GM10266 (cell line): ENCODE measurements at regions not wholly inside any gene's neighbourhood (a gene's known extent, or its start where the extent isn't known, plus 50 kb on each side); places are given as distances from the start of the nearest gene placed in this dataset.

Source experiments
- DNase-seq: peaks from one replicate; pipeline ENCODE4 v3.0.0; 2012; ENCODE audit errors: extremely low spot score
- CTCF ChIP-seq: IDR thresholded peaks from 2 replicates; pipeline ENCODE4 v1.5.1; 2012; ENCODE audit warnings: mild to moderate bottlenecking, low read depth; ENCODE audit not compliant: control insufficient read depth, insufficient read depth; ENCODE audit errors: missing control alignments

DNA sequence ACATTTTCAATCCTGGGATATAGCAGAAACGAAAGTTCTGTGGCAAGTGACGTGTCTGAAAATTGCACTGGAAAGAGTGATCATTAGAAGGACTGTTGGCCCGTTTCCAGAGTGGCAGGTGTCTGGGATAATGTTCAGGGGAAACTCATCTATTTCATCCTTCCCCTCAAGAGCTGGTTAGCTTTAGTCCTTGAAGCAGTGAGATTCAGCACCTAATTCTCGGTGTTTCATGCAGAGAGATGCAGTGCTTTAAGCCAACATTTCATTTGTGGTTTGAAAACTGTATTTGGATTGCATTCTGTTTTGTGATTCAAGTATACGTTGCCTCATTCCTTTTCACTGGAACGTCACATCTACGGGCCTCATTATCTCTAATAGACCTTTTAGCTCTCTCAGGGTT, 205.0 kb upstream of the RAG2 start:
- TF ChIP-seq CTCF = no peak
- no peak for DNase-seq

DNA sequence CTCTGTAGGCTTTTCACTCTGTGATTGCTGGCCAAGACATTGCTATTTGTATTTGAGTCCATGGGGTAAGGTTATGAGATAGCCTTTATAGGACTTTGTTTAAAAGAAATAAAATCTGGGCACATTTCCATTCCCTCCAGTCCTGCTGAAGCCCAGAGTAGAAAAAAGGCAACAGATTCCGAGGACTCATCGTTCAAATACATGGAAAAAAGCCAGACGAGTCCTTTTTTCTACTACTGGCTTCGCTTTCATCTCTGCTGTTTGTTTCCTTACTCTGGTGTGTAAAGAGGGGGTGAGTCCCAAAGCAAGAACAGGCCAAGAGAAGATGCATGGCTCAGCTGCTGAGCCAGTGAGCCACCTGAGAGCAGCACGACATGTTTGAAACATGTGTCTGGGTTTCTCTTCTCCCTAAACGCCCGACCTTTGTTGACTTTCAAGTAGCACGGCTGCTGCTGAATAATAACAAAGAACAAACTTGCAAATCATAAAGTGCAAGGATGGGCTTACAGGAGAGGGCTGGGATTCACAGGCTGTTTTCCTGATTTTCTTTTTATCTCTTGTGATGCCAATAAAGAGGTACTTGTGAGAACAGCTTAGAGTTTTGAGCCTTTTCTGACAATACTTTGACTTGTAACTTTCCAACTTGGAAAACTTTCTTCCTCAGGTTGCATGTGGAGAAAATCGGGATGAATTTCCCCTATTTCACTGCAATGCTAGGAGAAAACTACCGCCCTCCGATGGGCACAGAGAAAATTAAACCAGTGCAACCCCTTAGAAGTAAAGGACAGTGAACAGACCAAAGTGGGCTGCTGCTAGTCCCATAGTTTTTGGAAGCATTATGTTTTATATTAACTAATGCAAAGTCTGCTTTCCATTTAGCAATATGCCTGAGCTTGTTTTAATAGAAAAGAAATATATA, 195.2 kb upstream of the RAG2 start:
- no peak for TF ChIP-seq CTCF
- DNase-seq = no peak

DNA sequence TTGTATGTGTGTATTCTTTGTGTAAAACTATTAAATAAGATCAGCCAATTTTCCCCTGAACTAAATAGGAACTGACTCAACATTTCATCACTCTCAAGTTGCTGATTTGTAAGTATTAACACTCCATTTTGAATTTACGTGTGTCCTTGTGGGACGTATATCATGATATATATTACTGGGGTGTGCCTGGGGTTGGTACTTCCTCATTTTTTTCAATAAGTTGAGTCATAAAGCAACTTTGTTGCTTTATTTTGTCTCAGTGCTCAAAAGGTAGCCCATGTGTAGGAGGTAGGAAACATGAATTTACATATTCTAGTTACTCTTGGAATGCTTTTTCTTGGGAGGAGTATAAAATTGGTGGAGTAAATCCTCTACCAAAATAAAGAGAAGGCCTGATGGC, 193.9 kb upstream of the RAG2 start:
- no peak for DNase-seq
- TF ChIP-seq CTCF = no peak

DNA sequence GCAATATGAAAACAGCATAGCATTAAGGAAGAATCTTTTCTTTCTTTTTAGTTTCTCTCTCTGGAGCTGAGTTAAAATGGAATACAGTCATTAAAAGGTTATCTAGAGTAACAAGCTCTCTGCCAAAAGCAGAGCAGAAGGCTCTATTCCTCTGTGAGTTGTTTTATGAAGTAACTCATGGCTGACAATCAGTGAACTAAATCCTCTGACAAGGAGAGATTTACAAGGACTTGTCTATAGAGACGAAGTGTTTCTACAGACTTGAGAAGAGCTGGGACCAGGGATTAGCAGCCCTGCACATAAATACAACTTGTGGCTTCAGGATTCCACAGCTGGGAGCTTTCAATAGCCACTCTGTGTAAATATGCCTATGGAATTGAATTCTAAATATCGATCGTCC, 192.5 kb upstream of the RAG2 start:
- TF ChIP-seq CTCF = no peak
- DNase-seq = no peak

DNA sequence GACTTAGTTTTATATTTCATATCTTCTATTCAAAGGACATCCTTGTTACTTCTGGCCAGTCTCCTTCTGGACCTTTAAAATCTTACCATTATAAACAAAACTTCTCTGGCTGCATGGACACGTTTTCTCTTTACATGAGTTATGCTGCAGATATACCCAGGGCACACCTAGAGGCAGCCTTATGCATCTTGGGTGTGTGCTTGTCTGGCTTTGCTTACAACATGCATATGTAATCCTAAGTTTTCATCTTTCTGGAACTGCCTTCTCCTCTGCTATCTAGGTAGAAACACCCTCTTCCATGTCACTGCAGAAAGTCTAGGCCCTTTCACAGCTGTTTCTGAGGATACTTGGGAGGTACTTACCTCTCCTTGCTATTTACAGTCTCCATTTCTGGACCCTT, 185.8 kb upstream of the RAG2 start:
- DNase-seq = no peak
- no peak for TF ChIP-seq CTCF

GRCh38 chr11:36779791-36780190, 181.8 kb upstream of the RAG2 start:
- no peak for DNase-seq
- TF ChIP-seq CTCF = no peak

- no peak for TF ChIP-seq CTCF
- DNase-seq = no peak
Measured at GRCh38 chr11:36777311-36777710, 179.3 kb upstream of the RAG2 start.
